HG03159 (cell line): ENCODE measurements at regions not wholly inside any gene's neighbourhood (a gene's known extent, or its start where the extent isn't known, plus 50 kb on each side); places are given as distances from the start of the nearest gene placed in this dataset.

Experiments
- ATAC-seq: cut with Tn5 transposase; IDR thresholded peaks from one replicate; pipeline ENCODE4 v1.9.1; 2021; ENCODE audit warnings: mild to moderate bottlenecking, moderate library complexity; ENCODE audit not compliant: unreplicated experiment

- no peak for ATAC-seq
These were observed 175.8 kb downstream of the CSNK2A3 start for GRCh38 chr11:11177156-11177808.

- no peak for ATAC-seq
These were observed 179.6 kb downstream of the CSNK2A3 start for GRCh38 chr11:11173316-11174025.

DNA sequence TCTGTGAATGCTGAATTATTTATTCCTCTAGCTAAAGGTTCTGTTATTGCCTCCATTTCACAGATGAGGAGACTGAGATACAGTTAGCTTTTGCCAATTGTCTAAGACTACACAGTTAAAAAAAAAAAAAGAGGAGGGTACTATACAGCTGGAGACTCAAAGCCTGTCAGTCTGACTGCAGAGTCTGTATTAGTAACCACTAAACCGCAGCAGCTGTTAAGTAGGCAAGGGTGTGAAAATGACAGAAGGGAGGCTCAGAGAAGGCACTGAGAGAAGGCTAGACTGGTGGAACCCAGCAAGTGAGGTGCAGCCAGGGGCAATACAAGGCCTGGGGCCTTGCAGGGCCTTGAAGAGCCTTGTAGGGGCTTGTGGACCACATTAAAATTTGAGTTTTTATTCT is 181.2 kb downstream of the CSNK2A3 start:
- ATAC-seq = peak; percentile 62

DNA sequence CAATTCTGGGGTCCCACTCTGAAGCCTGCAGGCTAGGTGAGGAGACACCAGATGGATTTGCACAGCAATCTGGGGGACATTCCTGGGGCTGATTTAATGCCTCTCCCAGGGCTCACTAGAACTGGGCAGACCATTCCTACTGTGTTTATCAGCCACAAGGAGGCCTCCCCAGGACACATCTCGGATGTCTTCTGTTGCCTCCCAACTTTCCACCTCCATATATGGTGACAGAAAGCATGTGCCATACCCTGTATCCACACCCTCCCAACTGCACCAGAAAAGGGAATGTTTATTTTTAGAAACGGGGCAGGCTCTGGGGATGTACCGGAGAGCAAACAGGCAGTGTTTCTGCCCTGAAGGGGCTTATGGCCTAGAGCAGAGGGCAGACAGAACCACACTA is 181.8 kb downstream of the CSNK2A3 start:
- no peak for ATAC-seq

DNA sequence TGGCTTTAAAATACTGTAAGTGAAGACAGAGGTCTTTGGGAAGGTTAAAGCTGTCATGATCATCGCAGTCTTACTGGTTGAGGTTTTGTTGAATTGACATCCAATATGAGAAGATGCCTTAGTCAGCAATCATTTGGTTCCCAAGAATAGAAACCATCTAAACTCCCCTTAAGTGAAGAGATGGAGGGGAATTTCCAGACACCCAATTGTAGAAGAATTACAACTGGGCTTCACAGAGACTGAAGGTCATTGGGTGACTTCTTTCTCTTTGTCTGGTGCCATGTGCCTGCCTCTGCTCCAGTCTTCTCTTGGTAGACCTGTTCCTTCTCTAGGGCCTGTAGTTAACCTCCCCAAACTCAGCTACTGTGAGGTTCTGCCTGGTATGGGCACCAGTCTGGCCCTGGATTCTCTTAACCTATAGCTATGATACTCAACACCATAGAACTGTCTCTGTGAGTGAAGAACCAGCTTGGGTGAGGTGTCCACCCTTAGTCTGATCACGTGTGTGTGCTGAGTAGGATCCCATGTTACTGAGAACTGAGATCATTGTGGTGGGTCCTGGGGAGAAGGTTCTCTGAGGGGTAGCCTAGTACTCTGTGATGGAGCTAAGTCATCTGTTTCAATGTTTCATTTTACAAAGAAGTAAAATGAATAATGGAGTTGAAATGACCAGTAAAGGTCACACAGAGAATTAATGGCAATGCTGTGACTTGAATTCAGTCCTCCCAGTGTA is 182.5 kb downstream of the CSNK2A3 start:
- ATAC-seq = no peak

GRCh38 chr11:11169715-11170351 is 183.2 kb downstream of the CSNK2A3 start:
- no peak for ATAC-seq

DNA sequence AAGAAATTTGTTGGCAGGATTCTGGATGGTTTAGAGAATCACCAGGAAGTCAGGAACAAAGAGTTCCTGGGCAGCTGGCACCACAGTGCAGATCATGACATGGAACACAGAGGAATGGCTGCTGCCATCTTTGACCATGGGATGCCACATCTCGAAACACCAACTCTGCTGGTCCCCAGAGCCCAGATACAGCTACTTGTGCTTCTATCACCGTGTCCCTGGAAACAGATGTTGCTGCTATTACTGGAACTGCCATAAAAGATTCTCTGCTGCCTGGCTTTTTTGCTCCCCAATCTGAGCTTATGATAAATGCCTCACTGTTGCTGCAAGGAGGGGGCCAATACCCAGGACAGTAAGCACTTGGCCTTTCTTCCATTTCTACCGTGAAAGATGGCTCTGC is 185.2 kb downstream of the CSNK2A3 start:
- no peak for ATAC-seq

- no peak for ATAC-seq
These were observed 188.7 kb downstream of the CSNK2A3 start for GRCh38 chr11:11164334-11164690.

DNA sequence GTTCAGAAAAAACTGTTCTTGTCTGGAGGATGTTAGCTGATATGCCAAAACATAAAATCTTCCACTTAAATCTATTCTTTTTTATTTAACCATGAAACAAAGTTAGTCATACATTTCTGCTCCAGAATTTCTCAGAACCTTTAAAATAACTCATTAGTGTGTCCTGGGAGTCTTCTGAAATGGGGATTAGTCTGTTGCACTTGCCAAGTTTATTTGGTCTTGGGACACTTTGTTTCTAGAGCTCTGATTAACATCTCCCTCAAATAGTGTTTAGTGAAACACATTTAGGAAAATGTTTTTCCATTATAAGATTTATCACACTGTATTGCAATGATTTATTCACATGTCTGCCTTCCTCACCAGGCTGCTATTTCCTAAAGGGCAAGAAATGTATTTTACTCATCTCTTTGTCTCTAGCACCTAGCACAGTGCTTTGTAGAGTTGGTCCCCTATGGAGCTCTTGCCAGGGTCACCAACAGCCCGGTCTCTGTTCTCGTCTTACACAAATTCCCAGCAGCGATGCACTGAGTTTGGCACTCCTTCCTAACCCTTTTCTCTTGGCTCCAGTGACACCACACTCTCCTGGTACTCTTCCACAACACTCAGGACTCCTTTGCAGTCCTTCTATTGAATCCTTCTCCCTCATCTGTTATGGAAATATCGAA is 189.2 kb downstream of the CSNK2A3 start:
- ATAC-seq = no peak

DNA sequence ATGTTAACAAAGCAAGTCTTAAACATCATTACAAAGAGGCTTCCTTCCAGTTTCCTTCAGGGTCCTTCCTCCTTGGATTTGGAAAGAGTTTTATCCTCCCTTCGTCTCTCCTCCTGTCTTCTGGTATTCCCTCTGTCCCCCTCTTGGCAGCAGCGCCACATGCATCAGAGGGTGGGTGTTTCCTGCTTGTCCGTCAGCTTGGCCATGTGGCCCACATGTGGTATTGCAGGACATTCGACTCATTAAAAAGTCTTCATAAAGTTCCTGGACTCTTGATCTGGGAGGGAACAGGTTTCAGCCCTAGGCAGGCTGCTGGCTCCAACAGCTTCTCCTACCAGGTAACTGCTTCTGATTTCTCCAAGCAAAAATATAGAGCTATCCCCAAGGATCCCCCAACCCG is 189.8 kb downstream of the CSNK2A3 start:
- ATAC-seq = no peak

GRCh38 chr11:11157185-11157584 is 195.9 kb downstream of the CSNK2A3 start:
- ATAC-seq = no peak

DNA sequence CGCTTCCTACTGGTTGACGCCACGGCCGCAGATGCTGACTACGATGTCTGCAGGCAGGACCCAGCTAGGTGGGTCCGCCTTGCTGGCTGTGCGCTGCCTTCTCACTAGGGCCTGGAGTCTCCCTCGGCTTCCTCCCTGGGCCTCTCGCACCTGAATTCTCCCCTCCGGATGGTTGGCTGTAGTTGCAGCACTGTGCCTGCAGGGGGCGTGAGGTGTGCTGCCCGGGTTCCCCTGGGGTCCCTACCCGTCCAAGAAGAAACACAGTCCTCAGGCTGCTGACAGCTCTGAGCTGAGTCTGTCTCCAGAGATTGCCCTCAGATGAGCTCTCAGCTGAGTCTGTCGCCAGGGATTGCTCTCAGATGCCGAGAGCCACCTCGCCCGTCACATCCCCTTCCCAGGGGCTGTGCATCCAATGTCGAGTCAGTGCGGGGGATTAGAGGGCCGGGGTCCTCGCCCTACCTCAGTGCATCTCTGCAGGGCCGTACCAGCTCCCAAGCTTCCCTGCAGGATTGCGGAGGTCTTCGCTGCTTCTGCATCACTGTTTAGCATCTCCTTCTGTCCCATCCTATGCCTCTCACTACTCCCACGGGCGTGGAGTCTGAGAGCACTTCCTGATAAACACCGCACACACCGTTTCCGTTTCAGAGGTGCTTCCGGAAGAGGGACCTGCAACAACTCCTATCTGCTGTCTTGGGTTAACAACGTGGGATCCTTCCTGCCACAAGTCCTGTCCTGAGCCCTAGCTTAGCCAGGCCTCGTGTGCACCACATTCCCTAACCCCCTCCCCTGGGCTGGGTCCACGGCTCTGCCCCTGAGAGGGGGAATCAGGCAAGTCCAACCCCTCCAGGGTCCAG is 196.9 kb downstream of the CSNK2A3 start:
- no peak for ATAC-seq

DNA sequence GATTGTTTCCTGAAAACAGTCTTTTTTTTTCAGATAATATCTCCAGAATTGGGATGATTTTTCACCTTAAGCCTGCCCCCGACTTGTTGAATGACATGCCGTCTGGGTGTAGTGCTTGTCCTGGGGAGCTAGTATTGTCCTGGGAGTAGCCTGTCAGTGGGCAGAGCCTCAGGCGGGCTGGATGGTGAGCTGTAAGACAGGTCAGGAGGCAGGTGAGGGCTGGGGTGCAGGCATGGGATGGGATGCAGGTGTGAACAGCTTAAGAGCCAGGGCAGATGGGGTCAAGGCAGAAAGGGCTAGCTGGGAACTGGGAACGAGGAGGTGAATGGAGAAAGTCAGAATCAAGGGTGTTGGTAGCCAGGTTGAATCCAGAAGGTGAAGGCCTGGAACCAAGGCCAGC is 200.2 kb downstream of the CSNK2A3 start:
- no peak for ATAC-seq

DNA sequence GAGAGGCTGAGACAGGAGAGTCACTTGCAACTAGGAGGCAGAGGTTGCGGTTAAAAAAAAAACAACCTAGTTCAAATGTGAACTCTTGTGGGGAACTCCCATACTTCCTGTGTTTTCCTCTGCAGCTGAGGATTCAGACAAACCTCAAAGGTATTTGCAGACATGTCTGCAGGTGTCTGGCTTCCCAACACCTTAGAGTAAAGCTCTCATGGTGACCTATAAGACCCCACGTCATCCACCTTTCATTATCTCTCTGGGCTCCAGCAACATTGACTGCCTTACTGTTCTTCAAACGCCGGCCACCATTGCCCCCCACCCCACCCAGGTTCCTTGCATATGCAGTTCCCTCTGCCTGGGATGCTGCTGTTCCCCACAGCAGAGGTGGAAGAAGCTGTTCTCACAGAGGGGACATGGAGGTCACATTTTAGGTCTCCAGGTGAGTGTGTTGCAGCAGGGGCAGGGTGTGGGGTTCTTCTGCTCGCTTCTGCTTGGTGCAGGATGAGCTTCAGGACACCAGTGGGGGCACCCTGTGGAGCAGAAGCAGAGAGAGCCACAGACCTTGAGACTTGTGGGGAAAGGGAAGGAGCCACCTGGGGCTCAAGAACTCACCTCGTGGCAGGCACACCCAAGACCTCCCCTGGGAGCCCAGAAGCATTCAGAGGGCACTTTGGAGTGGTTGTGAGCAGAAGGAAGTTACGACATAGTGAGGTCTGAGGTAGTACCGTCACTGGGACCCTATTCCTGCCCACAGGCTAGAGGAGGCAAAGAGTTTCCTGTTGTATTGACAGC is 203.2 kb downstream of the CSNK2A3 start:
- no peak for ATAC-seq

DNA sequence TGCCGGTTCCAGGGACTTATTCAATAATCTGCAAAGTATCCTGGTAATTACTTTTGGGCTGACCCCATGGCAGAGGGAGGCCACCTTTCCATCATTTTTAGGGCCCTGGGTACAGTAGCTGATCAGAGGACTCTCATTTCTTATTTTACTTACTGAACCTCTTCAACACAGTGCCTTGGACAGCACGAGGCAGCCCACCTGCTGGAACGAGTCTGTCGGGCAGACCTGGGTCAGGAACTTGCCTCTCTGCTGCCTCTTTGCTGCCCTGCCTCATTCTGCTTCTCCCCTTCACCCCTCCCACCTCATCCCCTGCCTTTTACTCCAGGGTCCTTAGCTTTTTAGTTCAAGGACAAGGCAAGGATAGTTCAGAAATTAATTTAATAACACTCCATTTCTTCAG is 204.5 kb downstream of the CSNK2A3 start:
- no peak for ATAC-seq

DNA sequence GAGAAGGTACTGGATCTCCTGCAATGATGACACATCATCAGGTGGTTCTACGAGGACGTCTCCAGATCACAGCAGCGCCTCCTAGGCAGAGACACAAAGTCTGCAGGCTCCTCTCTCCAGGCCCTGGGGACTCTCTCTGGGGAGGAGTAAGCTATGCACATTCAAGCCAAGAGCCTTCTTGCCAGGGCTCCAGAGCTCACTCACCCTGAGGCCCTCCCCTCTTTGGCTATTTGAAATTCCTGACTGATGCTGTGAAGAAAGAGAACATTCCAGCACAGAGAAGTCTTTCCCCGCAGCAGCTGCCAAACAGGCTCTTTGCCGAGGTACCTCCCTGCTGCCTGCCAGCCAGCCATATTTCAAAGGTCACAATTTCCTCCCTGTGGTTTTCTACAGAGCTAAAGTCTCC is 204.9 kb downstream of the CSNK2A3 start:
- ATAC-seq = no peak

DNA sequence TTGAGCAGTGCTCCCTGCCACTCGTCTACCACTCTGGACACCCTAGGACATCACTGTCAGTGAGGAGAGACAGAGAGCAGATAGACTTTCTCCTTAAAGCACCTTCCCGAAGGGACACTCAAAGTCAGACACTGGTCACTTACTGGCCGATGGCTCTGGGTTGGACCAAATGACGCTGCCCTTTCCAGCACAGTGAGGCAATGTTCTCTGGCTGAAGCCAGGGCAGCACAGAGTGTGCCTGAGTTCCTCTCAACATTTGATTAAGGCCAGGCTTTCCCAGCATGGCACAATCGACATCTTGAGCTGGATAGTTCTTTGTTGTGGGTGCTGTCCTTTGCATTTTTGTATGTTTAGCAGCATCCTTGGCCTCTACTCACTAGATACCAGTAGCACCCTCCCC is 206.2 kb downstream of the CSNK2A3 start:
- ATAC-seq = no peak

DNA sequence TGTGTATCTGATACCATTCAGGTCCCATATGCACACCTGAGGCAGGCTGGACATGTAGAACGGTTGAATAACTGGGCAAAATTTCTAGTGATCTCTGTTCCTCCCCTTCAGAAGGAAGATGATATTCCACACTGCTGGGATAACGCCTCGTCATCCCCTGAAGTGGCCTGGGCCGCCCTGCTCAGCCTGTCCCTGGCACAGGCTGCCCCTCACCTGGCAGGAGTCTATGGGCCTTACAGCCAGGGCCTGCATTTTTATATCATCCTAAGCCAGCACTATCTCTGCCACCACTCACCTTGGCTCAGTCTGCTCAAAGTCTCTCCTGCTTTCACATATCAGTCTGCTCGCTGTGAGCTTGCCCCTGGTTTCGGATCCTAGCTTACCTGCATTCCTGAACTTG is 209.2 kb downstream of the CSNK2A3 start:
- ATAC-seq = no peak

DNA sequence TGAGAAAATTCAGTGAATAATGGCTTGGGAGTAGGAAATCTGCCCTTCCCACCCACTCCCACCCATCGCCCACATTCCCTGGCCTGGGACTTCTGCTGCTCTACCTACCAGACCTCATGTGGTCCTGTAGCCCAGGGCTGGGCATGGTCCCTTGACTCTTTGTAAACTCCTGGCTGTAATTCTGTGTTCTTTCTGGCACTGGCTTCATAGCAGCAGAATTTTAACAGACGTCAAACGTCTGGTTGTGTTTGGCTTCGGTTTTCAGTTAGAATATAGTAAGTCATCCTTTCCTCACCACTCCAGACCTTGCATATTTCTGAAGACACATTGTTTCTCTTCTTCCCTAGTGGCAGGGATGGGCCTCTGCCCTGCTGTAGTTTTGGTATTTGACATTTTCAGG is 210.6 kb downstream of the CSNK2A3 start:
- no peak for ATAC-seq
